ENCODE measurements at regions not wholly inside any gene's neighbourhood (a gene's known extent, or its start where the extent isn't known, plus 50 kb on each side); places are given as distances from the start of the nearest gene placed in this dataset.

- H3K4me3 ChIP-seq (ENCODE audit: low read depth, low read length) = no peak overlapping the region
- TF ChIP-seq CTCF (conservative IDR thresholded peaks at IDR 0.05; ENCODE audit: low read depth, low read length) = no peak
- no peak for DNase-seq (ENCODE audit: low read depth)
Measured at GRCh38 chr14:101122237-101123141, 219.0 kb upstream of the RTL1 start.

GRCh38 chr14:101123618-101124510, 220.3 kb upstream of the RTL1 start:
- no peak for DNase-seq (ENCODE audit: low read depth)

DNA sequence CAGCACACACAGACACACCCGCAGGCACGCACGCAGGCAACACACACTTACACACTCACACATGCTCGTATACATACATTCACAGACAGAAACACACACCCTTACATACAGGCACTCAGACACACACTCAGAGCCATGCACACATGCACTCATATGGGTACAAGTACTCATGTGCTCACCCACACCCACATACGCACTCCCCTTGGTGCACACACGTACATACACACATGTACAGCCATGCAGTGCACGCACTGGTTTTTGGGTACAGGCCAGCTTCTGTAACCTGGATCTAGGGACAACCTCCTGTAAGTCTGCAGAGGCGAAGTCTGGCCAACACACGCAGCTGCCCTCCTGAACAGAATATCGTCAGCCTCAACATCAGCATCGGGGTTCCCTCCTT, 221.3 kb upstream of the RTL1 start:
- H3K4me3 ChIP-seq (ENCODE audit: low read depth, low read length) = no peak overlapping the region
- no peak for DNase-seq (ENCODE audit: low read depth)
- no peak for TF ChIP-seq CTCF (conservative IDR thresholded peaks at IDR 0.05; ENCODE audit: low read depth, low read length)

More at GRCh38 chr14:101123618-101124510, 220.3 kb upstream of the RTL1 start:
- TF ChIP-seq CTCF (conservative IDR thresholded peaks at IDR 0.05; ENCODE audit: low read depth, low read length) = no peak
- no peak overlapping the region for H3K4me3 ChIP-seq (ENCODE audit: low read depth, low read length)

DNA sequence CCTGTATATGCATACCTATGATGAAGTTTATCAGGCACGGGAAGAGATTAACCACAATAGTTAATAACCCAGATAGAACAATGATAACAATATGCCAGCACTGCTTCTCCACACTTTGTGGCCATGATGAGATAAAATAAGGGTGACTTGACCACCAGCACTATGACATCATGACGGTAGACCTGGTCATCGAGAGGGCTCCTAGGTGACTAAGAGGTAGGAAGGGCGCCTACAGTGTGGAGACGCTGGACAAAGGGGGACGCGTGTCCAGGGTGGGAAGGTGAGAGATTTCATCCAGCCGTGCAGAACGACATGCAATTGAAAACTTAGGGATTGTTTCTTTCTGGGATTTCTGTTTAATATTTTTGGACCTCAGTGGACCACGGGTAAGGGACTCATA, 221.8 kb upstream of the RTL1 start:
- no peak for TF ChIP-seq CTCF (conservative IDR thresholded peaks at IDR 0.05; ENCODE audit: low read depth, low read length)
- no peak for DNase-seq (ENCODE audit: low read depth)
- no peak overlapping the region for H3K4me3 ChIP-seq (ENCODE audit: low read depth, low read length)

GRCh38 chr14:101125719-101126651, 222.5 kb upstream of the RTL1 start:
- no peak for TF ChIP-seq CTCF (conservative IDR thresholded peaks at IDR 0.05; ENCODE audit: low read depth, low read length)
- DNase-seq (ENCODE audit: low read depth) = no peak

GRCh38 chr14:101126731-101127130, 223.2 kb upstream of the RTL1 start:
- no peak overlapping the region for H3K4me3 ChIP-seq (ENCODE audit: low read depth, low read length)
- no peak for DNase-seq (ENCODE audit: low read depth)
- no peak for TF ChIP-seq CTCF (conservative IDR thresholded peaks at IDR 0.05; ENCODE audit: low read depth, low read length)

More at GRCh38 chr14:101125719-101126651, 222.5 kb upstream of the RTL1 start:
- H3K4me3 ChIP-seq (ENCODE audit: low read depth, low read length) = no peak overlapping the region

Data from choroid plexus epithelial cell (primary cell).